ENCODE measurements at regions not wholly inside any gene's neighbourhood (a gene's known extent, or its start where the extent isn't known, plus 50 kb on each side); places are given as distances from the start of the nearest gene placed in this dataset.

DNA sequence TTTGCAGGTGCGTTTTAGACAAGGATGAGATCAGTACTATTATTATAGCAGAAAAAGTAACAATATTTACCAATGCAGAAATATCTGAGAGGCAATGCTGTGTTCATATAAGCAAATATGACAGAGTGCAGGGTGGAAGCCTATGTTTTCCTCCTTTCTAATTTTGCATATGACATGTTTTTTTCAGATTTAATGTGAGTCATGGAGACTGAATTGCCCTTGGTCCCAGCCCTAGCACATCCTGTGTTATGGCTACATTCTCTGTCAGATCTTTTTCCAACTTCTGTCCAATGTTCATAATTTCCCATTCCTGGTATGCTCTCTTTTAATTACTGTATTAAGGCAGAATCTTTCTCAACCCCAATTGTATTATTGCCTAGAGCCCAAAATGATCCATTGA lies 165.6 kb downstream of the SLC7A11 start:
- Histone ChIP-seq H3K4me2 (no peak overlapping the region), H3K9me3 (no peaks in the 10 kb centered on the region), H4K20me1 (ENCODE audit: insufficient read depth) (no peaks in the 10 kb centered on the region), H3K4me1 (ENCODE audit: control insufficient read depth in 1 of 2, insufficient read depth in 2 of 2, low read depth in 1 of 2, low read length in 1 of 2) (peaks cover 0 to 9% of the 10 kb centered on the region in 2 experiments; a peak in 1 of 4 replicates), H3K36me3 (replicated peaks in 1 of 2; ENCODE audit: control insufficient read depth in 1 of 2, insufficient read depth in 2 of 2, low read length in 1 of 2) (no peaks in the 10 kb centered on the region), H3F3A (replicated peaks; ENCODE audit: insufficient read depth) (no peaks in the 10 kb centered on the region), H3K4me3 (ENCODE audit: low read depth in 2 of 2, low read length in 1 of 2) (no peak overlapping the region), H3K27ac (ENCODE audit: low read depth in 2 of 2, low read length in 1 of 2) (no peak overlapping the region), H3K9ac (no peak overlapping the region), H3K27me3 (ENCODE audit: insufficient read depth) (no peaks in the 10 kb centered on the region), H3K79me2 (ENCODE audit: insufficient read depth) (no peaks in the 10 kb centered on the region), H3K9me2 (no peaks in the 10 kb centered on the region), H2AFZ (ENCODE audit: low read depth) (no peak overlapping the region)
- TF ChIP-seq FOXJ3 (CRISPR knock-in tag; IDR thresholded peaks at IDR 0.05) (no peak), NFIC (IDR thresholded peaks at IDR 0.05; ENCODE audit: borderline replicate concordance) (no peak), POLR2AphosphoS5 (IDR thresholded peaks at IDR 0.05; ENCODE audit: low read depth, low read length) (no peak), SIN3A (IDR thresholded peaks at IDR 0.05; ENCODE audit: borderline replicate concordance, low read depth, low read length) (no peak), RFX5 (IDR thresholded peaks at IDR 0.05; ENCODE audit: low read length) (no peak), JUND (IDR thresholded peaks at IDR 0.05) (no peak), ELF1 (IDR thresholded peaks at IDR 0.05) (no peak), GABPA (IDR thresholded peaks at IDR 0.05; ENCODE audit: low read depth) (no peak), NRF1 (IDR thresholded peaks at IDR 0.05; ENCODE audit: low read depth, low read length) (no peak)
- TF ChIP-seq, protein P1, sequence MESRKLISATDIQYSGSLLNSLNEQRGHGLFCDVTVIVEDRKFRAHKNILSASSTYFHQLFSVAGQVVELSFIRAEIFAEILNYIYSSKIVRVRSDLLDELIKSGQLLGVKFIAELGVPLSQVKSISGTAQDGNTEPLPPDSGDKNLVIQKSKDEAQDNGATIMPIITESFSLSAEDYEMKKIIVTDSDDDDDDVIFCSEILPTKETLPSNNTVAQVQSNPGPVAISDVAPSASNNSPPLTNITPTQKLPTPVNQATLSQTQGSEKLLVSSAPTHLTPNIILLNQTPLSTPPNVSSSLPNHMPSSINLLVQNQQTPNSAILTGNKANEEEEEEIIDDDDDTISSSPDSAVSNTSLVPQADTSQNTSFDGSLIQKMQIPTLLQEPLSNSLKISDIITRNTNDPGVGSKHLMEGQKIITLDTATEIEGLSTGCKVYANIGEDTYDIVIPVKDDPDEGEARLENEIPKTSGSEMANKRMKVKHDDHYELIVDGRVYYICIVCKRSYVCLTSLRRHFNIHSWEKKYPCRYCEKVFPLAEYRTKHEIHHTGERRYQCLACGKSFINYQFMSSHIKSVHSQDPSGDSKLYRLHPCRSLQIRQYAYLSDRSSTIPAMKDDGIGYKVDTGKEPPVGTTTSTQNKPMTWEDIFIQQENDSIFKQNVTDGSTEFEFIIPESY (IDR thresholded peaks at IDR 0.05; ENCODE audit: borderline replicate concordance, low read depth): no peak
- TF ChIP-seq, protein P2, sequence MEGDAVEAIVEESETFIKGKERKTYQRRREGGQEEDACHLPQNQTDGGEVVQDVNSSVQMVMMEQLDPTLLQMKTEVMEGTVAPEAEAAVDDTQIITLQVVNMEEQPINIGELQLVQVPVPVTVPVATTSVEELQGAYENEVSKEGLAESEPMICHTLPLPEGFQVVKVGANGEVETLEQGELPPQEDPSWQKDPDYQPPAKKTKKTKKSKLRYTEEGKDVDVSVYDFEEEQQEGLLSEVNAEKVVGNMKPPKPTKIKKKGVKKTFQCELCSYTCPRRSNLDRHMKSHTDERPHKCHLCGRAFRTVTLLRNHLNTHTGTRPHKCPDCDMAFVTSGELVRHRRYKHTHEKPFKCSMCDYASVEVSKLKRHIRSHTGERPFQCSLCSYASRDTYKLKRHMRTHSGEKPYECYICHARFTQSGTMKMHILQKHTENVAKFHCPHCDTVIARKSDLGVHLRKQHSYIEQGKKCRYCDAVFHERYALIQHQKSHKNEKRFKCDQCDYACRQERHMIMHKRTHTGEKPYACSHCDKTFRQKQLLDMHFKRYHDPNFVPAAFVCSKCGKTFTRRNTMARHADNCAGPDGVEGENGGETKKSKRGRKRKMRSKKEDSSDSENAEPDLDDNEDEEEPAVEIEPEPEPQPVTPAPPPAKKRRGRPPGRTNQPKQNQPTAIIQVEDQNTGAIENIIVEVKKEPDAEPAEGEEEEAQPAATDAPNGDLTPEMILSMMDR (IDR thresholded peaks at IDR 0.05): no peak
- ChIA-PET CTCF (interaction anchor here (1.3 kb wide), 1 partner anchor 952 kb away, joined by 3 read pairs; no protein-coding TSS in a partner anchor), POLR2A (no interaction called here)
- WGBS (ENCODE audit: low lambda C conversion rate): 93% methylated on average over 1 of the region's 1 CpG
- no peak for DNase-seq

DNA sequence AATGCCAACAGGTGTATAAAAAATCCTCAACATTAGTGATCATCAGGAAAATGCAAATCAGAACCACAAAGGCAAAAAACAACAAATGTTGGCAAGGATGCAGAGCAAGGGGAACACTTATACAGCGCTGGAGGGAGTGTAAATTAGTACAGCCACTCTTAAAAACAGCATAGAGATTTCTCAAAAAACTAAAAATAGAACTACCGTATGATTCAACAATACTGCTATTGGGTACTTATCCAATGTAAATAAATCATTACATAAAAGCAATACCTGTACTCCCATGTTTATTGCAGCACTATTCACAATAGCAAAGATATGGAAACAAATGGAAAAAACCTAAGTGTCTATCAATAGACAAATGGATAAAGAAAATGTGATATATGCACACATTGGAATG lies 171.3 kb downstream of the SLC7A11 start:
- no peaks in the 10 kb centered on the region for H3K9me2 ChIP-seq
- no peak overlapping the region for H3K4me3 ChIP-seq (ENCODE audit: low read depth in 2 of 2, low read length in 1 of 2)
- no peak overlapping the region for H3K4me2 ChIP-seq
- no peaks in the 10 kb centered on the region for H3K27me3 ChIP-seq (ENCODE audit: insufficient read depth)
- no peak overlapping the region for H3K9ac ChIP-seq
- H4K20me1 ChIP-seq (ENCODE audit: insufficient read depth): no peaks in the 10 kb centered on the region
- ChIA-PET CTCF (interaction anchor here (1.2 kb wide), 1 partner anchor 20 kb away, joined by 4 read pairs; no protein-coding TSS in a partner anchor), POLR2A (no interaction called here)
- H3K79me2 ChIP-seq (ENCODE audit: insufficient read depth): no peaks in the 10 kb centered on the region
- 0 out of 2 replicates have a peak, but pooled peaks cover 4% of the 10 kb centered on the region for H3K9me3 ChIP-seq
- H3K36me3 ChIP-seq (replicated peaks in 1 of 2; ENCODE audit: control insufficient read depth in 1 of 2, insufficient read depth in 2 of 2, low read length in 1 of 2): no peaks in the 10 kb centered on the region
- TF ChIP-seq GABPA (IDR thresholded peaks at IDR 0.05; ENCODE audit: low read depth) (no peak), TAF1 (IDR thresholded peaks at IDR 0.05; ENCODE audit: borderline replicate concordance, low read depth, low read length) (no peak), JUND (IDR thresholded peaks at IDR 0.05) (no peak), GATA2 (CRISPR knock-in tag; IDR thresholded peaks at IDR 0.05) (no peak), FOSL2 (IDR thresholded peaks at IDR 0.05; ENCODE audit: borderline replicate concordance, low read depth) (no peak), EP300 (IDR thresholded peaks at IDR 0.05; ENCODE audit: borderline replicate concordance in 1 of 2, low read depth in 1 of 2, low read length in 1 of 2) (no peak), IRF3 (IDR thresholded peaks at IDR 0.05; ENCODE audit: low read depth, low read length) (no peak), FOXM1 (IDR thresholded peaks at IDR 0.05; ENCODE audit: low read depth) (no peak), SMC3 (IDR thresholded peaks at IDR 0.05; ENCODE audit: low read depth, low read length) (no peak), PBX3 (IDR thresholded peaks at IDR 0.05) (no peak), POLR2AphosphoS5 (IDR thresholded peaks at IDR 0.05; ENCODE audit: low read depth, low read length) (no peak), RFX5 (IDR thresholded peaks at IDR 0.05; ENCODE audit: low read length) (no peak), MEF2A (IDR thresholded peaks at IDR 0.05; ENCODE audit: borderline replicate concordance, low read depth) (no peak)
- no peak overlapping the region for H2AFZ ChIP-seq (ENCODE audit: low read depth)
- H3F3A ChIP-seq (replicated peaks; ENCODE audit: insufficient read depth): no peaks in the 10 kb centered on the region
- H3K27ac ChIP-seq (ENCODE audit: low read depth in 2 of 2, low read length in 1 of 2): no peak overlapping the region
- DNase-seq: no peak
- WGBS (ENCODE audit: low lambda C conversion rate): 93% methylated on average over 2 of the region's 2 CpGs
- 0 out of 4 replicates have a peak, but pooled peaks cover 0 to 9% of the 10 kb centered on the region in 2 experiments for H3K4me1 ChIP-seq (ENCODE audit: control insufficient read depth in 1 of 2, insufficient read depth in 2 of 2, low read depth in 1 of 2, low read length in 1 of 2)
